Liver (tissue), 8 donors: ENCODE measurements at regions not wholly inside any gene's neighbourhood (a gene's known extent, or its start where the extent isn't known, plus 50 kb on each side); places are given as distances from the start of the nearest gene placed in this dataset.

Experiments used
- DNase-seq: peaks from one replicate; pipeline ENCODE4 v3.0.0-alpha.2; 2017; ENCODE audit warnings: low spot score
- H3K27ac ChIP-seq, 2 donors: one replicate each; pipeline ENCODE4 v1.7.0; 2013; ENCODE audit warnings: inconsistent platforms in 2 of 2, low read length in 2 of 2, control low read depth in 1 of 2, low read depth in 1 of 2, mild to moderate bottlenecking in 1 of 2
- H3K27me3 ChIP-seq, 4 donors: one replicate each; pipeline versions ENCODE4 v1.6.1 to v1.7.0; 2013; ENCODE audit warnings: low read length in 3 of 4, inconsistent platforms in 1 of 4, mild to moderate bottlenecking in 1 of 4, moderate library complexity in 1 of 4; ENCODE audit not compliant: control insufficient read depth in 4 of 4, insufficient read depth in 4 of 4
- H3K36me3 ChIP-seq, 4 donors: one replicate each; pipeline versions ENCODE4 v1.6.1 to v1.7.0; 2013; ENCODE audit warnings: low read length in 3 of 4, mild to moderate bottlenecking in 3 of 4, low read depth in 1 of 4, moderate library complexity in 1 of 4; ENCODE audit not compliant: control insufficient read depth in 4 of 4, insufficient read depth in 3 of 4
- H3K4me1 ChIP-seq, 4 donors: one replicate each; pipeline versions ENCODE4 v1.6.1 to v1.7.0; 2013; ENCODE audit warnings: low read length in 3 of 4, mild to moderate bottlenecking in 3 of 4, moderate library complexity in 1 of 4; ENCODE audit not compliant: control insufficient read depth in 4 of 4, insufficient read depth in 4 of 4
- H3K4me3 ChIP-seq, 3 donors: one replicate each; pipeline versions ENCODE4 v1.6.1 to v1.7.0; 2013; ENCODE audit warnings: low read length in 3 of 3, control low read depth in 1 of 3, low read depth in 1 of 3, mild to moderate bottlenecking in 1 of 3
- H3K9ac ChIP-seq, 2 donors: one replicate each; pipeline ENCODE4 v1.7.0; 2013; ENCODE audit warnings: low read length in 2 of 2, mild to moderate bottlenecking in 2 of 2, moderate library complexity in 2 of 2, control low read depth in 1 of 2, low read depth in 1 of 2
- H3K9me3 ChIP-seq, 4 donors: one replicate each; pipeline versions ENCODE4 v1.6.1 to v1.7.0; 2013; ENCODE audit warnings: low read length in 3 of 4; ENCODE audit not compliant: control insufficient read depth in 4 of 4
- EGR1 ChIP-seq, 2 donors: IDR thresholded peaks; 2 replicates each; pipeline ENCODE4 v1.6.1; 2016 to 2018; ENCODE audit warnings: antibody characterized with exemption in 2 of 2, low read depth in 2 of 2
- HNF4A ChIP-seq, 2 donors: conservative IDR thresholded peaks; 2 replicates each; pipeline ENCODE4 v1.6.1; 2016; ENCODE audit warnings: antibody characterized with exemption in 2 of 2, mild to moderate bottlenecking in 2 of 2
- HNF4G ChIP-seq: IDR thresholded peaks from 2 replicates; pipeline ENCODE4 v1.6.1; 2016; ENCODE audit warnings: antibody characterized with exemption
- JUND ChIP-seq, 2 donors: IDR thresholded peaks; 2 replicates each; pipeline ENCODE4 v1.6.1; 2016; ENCODE audit warnings: antibody characterized with exemption in 2 of 2
- NR2F2 ChIP-seq: IDR thresholded peaks from 2 replicates; pipeline ENCODE4 v1.6.1; 2016; ENCODE audit warnings: antibody characterized with exemption
- RAD21 ChIP-seq, 2 donors: IDR thresholded peaks; 2 replicates each; pipeline ENCODE4 v1.6.1; 2016; ENCODE audit warnings: antibody characterized with exemption in 2 of 2, mild to moderate bottlenecking in 2 of 2
- REST ChIP-seq: IDR thresholded peaks from 2 replicates; pipeline ENCODE4 v1.6.1; 2016; ENCODE audit warnings: antibody characterized with exemption, mild to moderate bottlenecking
- RXRA ChIP-seq, 2 donors: IDR thresholded peaks; 2 replicates each; pipeline ENCODE4 v1.6.1; 2017 to 2018; ENCODE audit warnings: antibody characterized with exemption in 2 of 2, mild to moderate bottlenecking in 1 of 2
- SP1 ChIP-seq: IDR thresholded peaks from 2 replicates; pipeline ENCODE4 v1.6.1; 2018; ENCODE audit warnings: antibody characterized with exemption, mild to moderate bottlenecking
- TAF1 ChIP-seq: conservative IDR thresholded peaks from 2 replicates; pipeline ENCODE4 v1.6.1; 2016; ENCODE audit warnings: antibody characterized with exemption, mild to moderate bottlenecking
- YY1 ChIP-seq: IDR thresholded peaks from 2 replicates; pipeline ENCODE4 v1.6.1; 2016; ENCODE audit warnings: antibody characterized with exemption, mild to moderate bottlenecking
- WGBS: extraction: QIAGEN DNeasy Blood & Tissue Kit; methylation state at CpG from one replicate; pipeline ENCODE4 v1.1.7; 2013; 5-methylcytosine and 5-hydroxymethylcytosine counted together
- TF ChIP-seq, protein P1 (sequence below): IDR thresholded peaks from 2 replicates; pipeline ENCODE4 v1.6.1; 2016; ENCODE audit warnings: antibody characterized with exemption
- TF ChIP-seq, protein P2 (sequence below): fragments of 150-350 bp; IDR thresholded peaks from 2 replicates; pipeline ENCODE4 v1.5.1; 2017; ENCODE audit warnings: improper control_type of control experiment, low read depth, low read length; ENCODE audit not compliant: missing input control
- TF ChIP-seq, protein P3 (sequence below): IDR thresholded peaks from 2 replicates; pipeline ENCODE4 v1.6.1; 2016; ENCODE audit warnings: antibody characterized with exemption
- donor health status: healthy.
- donor health status: healthy.
- donor health status: healthy.
- donor health status: healthy.
- donor health status: healthy.

- H3K27ac ChIP-seq = no peak overlapping the region
- H3K4me1 ChIP-seq = no peaks in the 10 kb centered on the region
- peaks cover 0 to 10% (median 0%) of the 10 kb centered on the region in 4 donors for H3K9me3 ChIP-seq
- no peaks in the 10 kb centered on the region for H3K27me3 ChIP-seq
- TF ChIP-seq HNF4G = no peak
- no peak for TF ChIP-seq RAD21 (IDR thresholded peaks at IDR 0.05)
- no peak for TF ChIP-seq HNF4A (conservative IDR thresholded peaks at IDR 0.05)
- DNase-seq = no peak
- H3K9ac ChIP-seq = no peak overlapping the region
- 71% methylated on average over 2 of the region's 2 CpGs for WGBS
- no peaks in the 10 kb centered on the region for H3K36me3 ChIP-seq
- H3K4me3 ChIP-seq = no peak overlapping the region
Measured at GRCh38 chr2:183812091-183812490, 687.8 kb downstream of the NUP35 start.

DNA sequence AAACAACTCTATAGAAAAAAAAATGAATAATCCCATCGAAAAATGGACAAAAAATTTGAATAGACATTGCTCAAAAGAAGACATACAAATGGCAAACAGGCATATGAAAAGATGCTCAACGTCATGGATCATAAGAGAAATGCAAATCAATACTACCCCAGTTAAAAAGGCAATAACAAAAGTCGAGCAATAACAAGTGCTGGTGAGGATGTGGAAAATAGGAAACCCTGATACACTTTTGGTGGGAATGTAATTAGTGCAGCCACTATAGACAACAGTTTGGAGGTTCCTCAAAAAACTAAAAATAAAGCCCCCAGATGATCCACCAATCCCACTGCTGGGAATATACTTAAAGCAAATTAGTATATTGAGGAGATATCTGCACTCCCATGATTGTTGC, 701.5 kb downstream of the NUP35 start:
- H3K9ac ChIP-seq = no peak overlapping the region
- no peaks in the 10 kb centered on the region for H3K27me3 ChIP-seq
- TF ChIP-seq RAD21 (IDR thresholded peaks at IDR 0.05) (no peak), YY1 (no peak), NR2F2 (no peak), EGR1 (IDR thresholded peaks at IDR 0.05; ENCODE audit: low read depth in 2 of 2) (no peak), JUND (IDR thresholded peaks at IDR 0.05) (no peak), REST (no peak)
- TF ChIP-seq, protein P1, sequence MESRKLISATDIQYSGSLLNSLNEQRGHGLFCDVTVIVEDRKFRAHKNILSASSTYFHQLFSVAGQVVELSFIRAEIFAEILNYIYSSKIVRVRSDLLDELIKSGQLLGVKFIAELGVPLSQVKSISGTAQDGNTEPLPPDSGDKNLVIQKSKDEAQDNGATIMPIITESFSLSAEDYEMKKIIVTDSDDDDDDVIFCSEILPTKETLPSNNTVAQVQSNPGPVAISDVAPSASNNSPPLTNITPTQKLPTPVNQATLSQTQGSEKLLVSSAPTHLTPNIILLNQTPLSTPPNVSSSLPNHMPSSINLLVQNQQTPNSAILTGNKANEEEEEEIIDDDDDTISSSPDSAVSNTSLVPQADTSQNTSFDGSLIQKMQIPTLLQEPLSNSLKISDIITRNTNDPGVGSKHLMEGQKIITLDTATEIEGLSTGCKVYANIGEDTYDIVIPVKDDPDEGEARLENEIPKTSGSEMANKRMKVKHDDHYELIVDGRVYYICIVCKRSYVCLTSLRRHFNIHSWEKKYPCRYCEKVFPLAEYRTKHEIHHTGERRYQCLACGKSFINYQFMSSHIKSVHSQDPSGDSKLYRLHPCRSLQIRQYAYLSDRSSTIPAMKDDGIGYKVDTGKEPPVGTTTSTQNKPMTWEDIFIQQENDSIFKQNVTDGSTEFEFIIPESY = no peak
- DNase-seq = no peak
- no peaks in the 10 kb centered on the region for H3K36me3 ChIP-seq
- H3K9me3 ChIP-seq = peaks cover 0 to 13% (median 1%) of the 10 kb centered on the region in 4 donors
- H3K4me3 ChIP-seq = no peak overlapping the region
- H3K4me1 ChIP-seq = no peaks in the 10 kb centered on the region
- 66% methylated on average over 3 of the region's 3 CpGs for WGBS
- H3K27ac ChIP-seq = no peak overlapping the region

GRCh38 chr2:183829931-183830330, 705.7 kb downstream of the NUP35 start:
- no peaks in the 10 kb centered on the region for H3K27me3 ChIP-seq
- no peaks in the 10 kb centered on the region for H3K36me3 ChIP-seq
- WGBS = 86% methylated on average over 2 of the region's 2 CpGs
- no peak for DNase-seq
- TF ChIP-seq REST (no peak), YY1 (no peak), RAD21 (IDR thresholded peaks at IDR 0.05) (no peak), HNF4G (no peak), TAF1 (no peak), RXRA (IDR thresholded peaks at IDR 0.05) (no peak), HNF4A (conservative IDR thresholded peaks at IDR 0.05) (no peak), SP1 (no peak), EGR1 (IDR thresholded peaks at IDR 0.05; ENCODE audit: low read depth in 2 of 2) (no peak)
- TF ChIP-seq, protein P2, sequence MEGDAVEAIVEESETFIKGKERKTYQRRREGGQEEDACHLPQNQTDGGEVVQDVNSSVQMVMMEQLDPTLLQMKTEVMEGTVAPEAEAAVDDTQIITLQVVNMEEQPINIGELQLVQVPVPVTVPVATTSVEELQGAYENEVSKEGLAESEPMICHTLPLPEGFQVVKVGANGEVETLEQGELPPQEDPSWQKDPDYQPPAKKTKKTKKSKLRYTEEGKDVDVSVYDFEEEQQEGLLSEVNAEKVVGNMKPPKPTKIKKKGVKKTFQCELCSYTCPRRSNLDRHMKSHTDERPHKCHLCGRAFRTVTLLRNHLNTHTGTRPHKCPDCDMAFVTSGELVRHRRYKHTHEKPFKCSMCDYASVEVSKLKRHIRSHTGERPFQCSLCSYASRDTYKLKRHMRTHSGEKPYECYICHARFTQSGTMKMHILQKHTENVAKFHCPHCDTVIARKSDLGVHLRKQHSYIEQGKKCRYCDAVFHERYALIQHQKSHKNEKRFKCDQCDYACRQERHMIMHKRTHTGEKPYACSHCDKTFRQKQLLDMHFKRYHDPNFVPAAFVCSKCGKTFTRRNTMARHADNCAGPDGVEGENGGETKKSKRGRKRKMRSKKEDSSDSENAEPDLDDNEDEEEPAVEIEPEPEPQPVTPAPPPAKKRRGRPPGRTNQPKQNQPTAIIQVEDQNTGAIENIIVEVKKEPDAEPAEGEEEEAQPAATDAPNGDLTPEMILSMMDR = no peak
- TF ChIP-seq, protein P3, sequence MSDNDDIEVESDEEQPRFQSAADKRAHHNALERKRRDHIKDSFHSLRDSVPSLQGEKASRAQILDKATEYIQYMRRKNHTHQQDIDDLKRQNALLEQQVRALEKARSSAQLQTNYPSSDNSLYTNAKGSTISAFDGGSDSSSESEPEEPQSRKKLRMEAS = no peak
- TF ChIP-seq, protein P1 = no peak
- H3K27ac ChIP-seq = no peak overlapping the region
- no peak overlapping the region for H3K9ac ChIP-seq
- no peaks in the 10 kb centered on the region for H3K4me1 ChIP-seq
- H3K4me3 ChIP-seq = no peak overlapping the region
- peaks cover 0 to 13% (median 1%) of the 10 kb centered on the region in 4 donors for H3K9me3 ChIP-seq
